Activated CD8-positive, alpha-beta T cell treated with anti-CD3 and anti-CD28 coated beads for 36 hours (primary cell): ENCODE measurements at regions not wholly inside any gene's neighbourhood (a gene's known extent, or its start where the extent isn't known, plus 50 kb on each side); places are given as distances from the start of the nearest gene placed in this dataset.

Experiments used
- ATAC-seq: fragments of 200-7000 bp; cut with Tn5 transposase; one replicate; pipeline ENCODE4 v1.10.0; 2021; ENCODE audit warnings: mild to moderate bottlenecking, moderate library complexity
- CTCF ChIA-PET: fragments of 350-600 bp; sonication (Branson Sonifier 250); formaldehyde crosslinking; loops from one replicate; lab custom pipeline; 2021; ENCODE audit warnings: antibody characterized with exemption; lab: Charles Lee
- POLR2A ChIA-PET: fragments of 350-600 bp; sonication (Branson Sonifier 250); formaldehyde crosslinking; loops from one replicate; lab custom pipeline; 2021; ENCODE audit warnings: antibody characterized with exemption; lab: Charles Lee
- DNase-seq: peaks from one replicate; pipeline ENCODE4 v3.0.0-alpha.2; 2020
- H3K27ac Mint-ChIP-seq: one replicate; pipeline ENCODE4 v1.8.0; 2021; ENCODE audit warnings: mild to moderate bottlenecking, mixed read lengths
- H3K27me3 Mint-ChIP-seq: one replicate; pipeline ENCODE4 v1.8.0; 2021; ENCODE audit warnings: mixed read lengths
- H3K36me3 Mint-ChIP-seq: one replicate; pipeline ENCODE4 v1.8.0; 2021; ENCODE audit warnings: low read depth, mixed read lengths
- H3K4me1 Mint-ChIP-seq: one replicate; pipeline ENCODE4 v1.8.0; 2021; ENCODE audit warnings: low read depth, mixed read lengths
- H3K4me3 Mint-ChIP-seq: one replicate; pipeline ENCODE4 v1.8.0; 2021; ENCODE audit warnings: mild to moderate bottlenecking, moderate library complexity, mixed read lengths
- H3K9me3 Mint-ChIP-seq: one replicate; pipeline ENCODE4 v1.8.0; 2021; ENCODE audit warnings: mixed read lengths
- CTCF ChIP-seq: fragments of 200-600 bp; IDR thresholded peaks from one replicate; pipeline ENCODE4 v1.8.0; 2022; ENCODE audit warnings: antibody characterized with exemption, mild to moderate bottlenecking
- intact Hi-C: fragments of 100-400 bp; cut with micrococcal nuclease; formaldehyde crosslinking; loops from one replicate; pipeline ENCODE4 v1.10.0; 2022

GRCh38 chr11:120044011-120044675 lies 93.8 kb downstream of the TRIM29 start:
- intact Hi-C loops: no loop called here
- TF ChIP-seq CTCF: no peak
- Mint-ChIP-seq H3K27ac (no peak overlapping the region), H3K4me1 (no peaks in the 10 kb centered on the region), H3K4me3 (no peak overlapping the region), H3K36me3 (no peaks in the 10 kb centered on the region), H3K9me3 (peaks cover 13% of the 10 kb centered on the region), H3K27me3 (peaks cover 20% of the 10 kb centered on the region)
- POLR2A ChIA-PET: no interaction called here
- no peak for DNase-seq
- CTCF ChIA-PET: interaction anchor here (1.5 kb wide), 1 partner anchor 14 kb away, joined by 3 read pairs; no protein-coding TSS in a partner anchor
- ATAC-seq: no peak

- Mint-ChIP-seq H3K27ac (no peak overlapping the region), H3K27me3 (peaks cover 25% of the 10 kb centered on the region), H3K4me1 (no peaks in the 10 kb centered on the region), H3K9me3 (peaks cover 13% of the 10 kb centered on the region), H3K4me3 (no peak overlapping the region), H3K36me3 (no peaks in the 10 kb centered on the region)
- no peak for DNase-seq
- TF ChIP-seq CTCF: no peak
- POLR2A ChIA-PET: no interaction called here
- CTCF ChIA-PET: interaction anchor here (1.5 kb wide), 1 partner anchor 15 kb away, joined by 3 read pairs; no protein-coding TSS in a partner anchor
- ATAC-seq: no peak
- intact Hi-C loops: no loop called here
Observed at GRCh38 chr11:120043328-120043945, 94.5 kb downstream of the TRIM29 start.

GRCh38 chr11:120041625-120042024 lies 96.3 kb downstream of the TRIM29 start:
- POLR2A ChIA-PET: no interaction called here
- DNase-seq (no peak), ATAC-seq (no peak)
- Mint-ChIP-seq H3K27ac (no peak overlapping the region), H3K4me3 (no peak overlapping the region), H3K4me1 (no peaks in the 10 kb centered on the region), H3K36me3 (no peaks in the 10 kb centered on the region), H3K27me3 (peaks cover 27% of the 10 kb centered on the region), H3K9me3 (peaks cover under 1% of the 10 kb centered on the region)
- TF ChIP-seq CTCF: no peak
- intact Hi-C loops: no loop called here
- CTCF ChIA-PET: no interaction called here

- no peak overlapping the region for H3K4me3 Mint-ChIP-seq
- peaks cover 27% of the 10 kb centered on the region for H3K27me3 Mint-ChIP-seq
- DNase-seq (no peak), ATAC-seq (no peak)
- intact Hi-C loops: no loop called here
- H3K9me3 Mint-ChIP-seq: no peaks in the 10 kb centered on the region
- ChIA-PET CTCF (interaction anchor here (0.5 kb wide), 1 partner anchor 536 kb away, joined by 4 read pairs; no protein-coding TSS in a partner anchor), POLR2A (no interaction called here)
- no peak for TF ChIP-seq CTCF
- no peaks in the 10 kb centered on the region for H3K4me1 Mint-ChIP-seq
- H3K27ac Mint-ChIP-seq: no peak overlapping the region
- H3K36me3 Mint-ChIP-seq: no peaks in the 10 kb centered on the region
Observed at GRCh38 chr11:120040151-120040840, 97.6 kb downstream of the TRIM29 start.

GRCh38 chr11:120039039-120039438 lies 98.9 kb downstream of the TRIM29 start:
- intact Hi-C loops: no loop called here
- ChIA-PET POLR2A (no interaction called here), CTCF (no interaction called here)
- no peak for ATAC-seq
- Mint-ChIP-seq H3K27ac (no peak overlapping the region), H3K27me3 (peaks cover 22% of the 10 kb centered on the region), H3K9me3 (no peaks in the 10 kb centered on the region), H3K36me3 (no peaks in the 10 kb centered on the region), H3K4me3 (no peak overlapping the region), H3K4me1 (no peaks in the 10 kb centered on the region)
- DNase-seq: no peak
- TF ChIP-seq CTCF: no peak
